HG03575 (cell line): ENCODE measurements at regions not wholly inside any gene's neighbourhood (a gene's known extent, or its start where the extent isn't known, plus 50 kb on each side); places are given as distances from the start of the nearest gene placed in this dataset.

Experiments
- ATAC-seq: cut with Tn5 transposase; IDR thresholded peaks from one replicate; pipeline ENCODE4 v1.9.1; 2021; ENCODE audit not compliant: unreplicated experiment, insufficient number of reproducible peaks, low FRiP score; ENCODE audit errors: extremely low read depth

GRCh38 chr14:61622051-61622450, 73.3 kb upstream of the HIF1A start:
- no peak for ATAC-seq

- ATAC-seq: no peak
Observed at GRCh38 chr14:61623927-61624326, 71.4 kb upstream of the HIF1A start.

- ATAC-seq: no peak
Observed at GRCh38 chr14:61625165-61625564, 70.1 kb upstream of the HIF1A start.

GRCh38 chr14:61627612-61628011, 67.7 kb upstream of the HIF1A start:
- no peak for ATAC-seq

GRCh38 chr14:61628016-61628725, 67.1 kb upstream of the HIF1A start:
- no peak for ATAC-seq

- no peak for ATAC-seq
Observed at GRCh38 chr14:61630399-61631044, 64.8 kb upstream of the HIF1A start.

GRCh38 chr14:61631045-61631687, 64.1 kb upstream of the HIF1A start:
- ATAC-seq: no peak

GRCh38 chr14:61632401-61632800, 62.9 kb upstream of the HIF1A start:
- ATAC-seq: no peak

- ATAC-seq: no peak
Observed at GRCh38 chr14:61632807-61633206, 62.5 kb upstream of the HIF1A start.

GRCh38 chr14:61636291-61636690, 59.0 kb upstream of the HIF1A start:
- ATAC-seq: no peak

GRCh38 chr14:61636779-61637178, 58.5 kb upstream of the HIF1A start:
- no peak for ATAC-seq

GRCh38 chr14:61638595-61639387, 56.5 kb upstream of the HIF1A start:
- no peak for ATAC-seq

- no peak for ATAC-seq
Observed at GRCh38 chr14:61640158-61641136, 54.9 kb upstream of the HIF1A start.

- ATAC-seq: no peak
Observed at GRCh38 chr14:61641914-61642613, 53.2 kb upstream of the HIF1A start.

GRCh38 chr14:61642614-61642982, 52.7 kb upstream of the HIF1A start:
- ATAC-seq: no peak

- ATAC-seq: no peak
Observed at GRCh38 chr14:61643555-61643954, 51.8 kb upstream of the HIF1A start.

- no peak for ATAC-seq
Observed at GRCh38 chr14:61644175-61644574, 51.1 kb upstream of the HIF1A start.

GRCh38 chr14:61644834-61645233, 50.5 kb upstream of the HIF1A start:
- ATAC-seq: peak; percentile 71
